ENCODE measurements at regions not wholly inside any gene's neighbourhood (a gene's known extent, or its start where the extent isn't known, plus 50 kb on each side); places are given as distances from the start of the nearest gene placed in this dataset.
"Not testable (repeated sequence)": the region's sequence is repeated elsewhere in the genome, so short reads cannot be mapped to it uniquely, and the experiment has no call there.

- H3K4me3 Mint-ChIP-seq: no peak overlapping the region
- no peak for DNase-seq
- H3K9me3 Mint-ChIP-seq: no peaks in the 10 kb centered on the region
- peaks cover 6% of the 10 kb centered on the region for H3K36me3 Mint-ChIP-seq (ENCODE audit: low read depth)
- TF ChIP-seq, protein P1, sequence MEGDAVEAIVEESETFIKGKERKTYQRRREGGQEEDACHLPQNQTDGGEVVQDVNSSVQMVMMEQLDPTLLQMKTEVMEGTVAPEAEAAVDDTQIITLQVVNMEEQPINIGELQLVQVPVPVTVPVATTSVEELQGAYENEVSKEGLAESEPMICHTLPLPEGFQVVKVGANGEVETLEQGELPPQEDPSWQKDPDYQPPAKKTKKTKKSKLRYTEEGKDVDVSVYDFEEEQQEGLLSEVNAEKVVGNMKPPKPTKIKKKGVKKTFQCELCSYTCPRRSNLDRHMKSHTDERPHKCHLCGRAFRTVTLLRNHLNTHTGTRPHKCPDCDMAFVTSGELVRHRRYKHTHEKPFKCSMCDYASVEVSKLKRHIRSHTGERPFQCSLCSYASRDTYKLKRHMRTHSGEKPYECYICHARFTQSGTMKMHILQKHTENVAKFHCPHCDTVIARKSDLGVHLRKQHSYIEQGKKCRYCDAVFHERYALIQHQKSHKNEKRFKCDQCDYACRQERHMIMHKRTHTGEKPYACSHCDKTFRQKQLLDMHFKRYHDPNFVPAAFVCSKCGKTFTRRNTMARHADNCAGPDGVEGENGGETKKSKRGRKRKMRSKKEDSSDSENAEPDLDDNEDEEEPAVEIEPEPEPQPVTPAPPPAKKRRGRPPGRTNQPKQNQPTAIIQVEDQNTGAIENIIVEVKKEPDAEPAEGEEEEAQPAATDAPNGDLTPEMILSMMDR (IDR thresholded peaks at IDR 0.05): no peak
- no peaks in the 10 kb centered on the region; the same call in 1 of the 2 replicates for H3K27me3 Mint-ChIP-seq (ENCODE audit: insufficient read depth)
- H3K27ac Mint-ChIP-seq: no peak overlapping the region
- H3K4me1 Mint-ChIP-seq (ENCODE audit: low read depth): peaks cover 26% of the 10 kb centered on the region
These were observed 94.1 kb upstream of the KLF6 start for GRCh38 chr10:3879073-3879472.

- TF ChIP-seq, protein P1 (IDR thresholded peaks at IDR 0.05): no peak
- H3K27me3 Mint-ChIP-seq (ENCODE audit: insufficient read depth): no peaks in the 10 kb centered on the region; the same call in 1 of the 2 replicates
- H3K4me1 Mint-ChIP-seq (ENCODE audit: low read depth): peaks cover 22% of the 10 kb centered on the region
- H3K36me3 Mint-ChIP-seq (ENCODE audit: low read depth): peaks cover 6% of the 10 kb centered on the region
- no peaks in the 10 kb centered on the region for H3K9me3 Mint-ChIP-seq
- H3K27ac Mint-ChIP-seq: no peak overlapping the region
- H3K4me3 Mint-ChIP-seq: no peak overlapping the region
- DNase-seq: no peak
These were observed 92.4 kb upstream of the KLF6 start for GRCh38 chr10:3877211-3878000.

DNA sequence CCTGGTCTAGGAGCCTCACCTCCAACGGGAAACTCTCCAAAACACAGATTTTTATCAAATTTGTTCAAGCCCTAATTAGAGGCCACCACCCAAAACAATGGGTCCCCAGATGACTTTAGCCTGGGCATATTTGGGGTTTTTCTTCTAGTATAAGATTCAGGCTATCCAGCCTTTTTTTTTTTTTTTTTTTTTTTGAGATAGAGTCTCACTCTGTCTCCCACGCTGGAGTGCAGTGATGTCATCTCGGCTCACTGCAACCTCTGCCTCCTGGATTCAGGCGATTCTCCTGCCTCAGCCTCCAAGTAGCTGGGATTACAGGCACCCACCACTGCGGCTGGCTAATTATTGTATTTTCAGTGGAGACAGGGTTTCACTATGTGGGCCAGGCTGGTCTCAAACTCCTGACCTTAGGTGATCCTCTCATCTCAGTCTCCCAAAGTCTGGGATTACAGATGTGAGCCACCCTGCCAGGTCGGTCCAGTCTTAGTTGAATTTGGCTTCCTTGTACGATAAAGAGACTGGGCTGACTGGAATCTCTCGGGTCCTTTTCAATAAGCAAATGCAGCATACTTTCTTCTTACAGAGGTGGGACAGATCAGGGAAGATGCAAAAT lies 91.4 kb upstream of the KLF6 start:
- no peak overlapping the region for H3K27ac Mint-ChIP-seq

GRCh38 chr10:3875842-3876235 lies 90.8 kb upstream of the KLF6 start:
- H3K4me1 Mint-ChIP-seq (ENCODE audit: low read depth): peaks cover 16% of the 10 kb centered on the region
- H3K27me3 Mint-ChIP-seq (ENCODE audit: insufficient read depth): no peaks in the 10 kb centered on the region; the same call in 1 of the 2 replicates
- no peaks in the 10 kb centered on the region for H3K36me3 Mint-ChIP-seq (ENCODE audit: low read depth)
- DNase-seq: no peak
- TF ChIP-seq, protein P1 (IDR thresholded peaks at IDR 0.05): no peak
- H3K9me3 Mint-ChIP-seq: no peaks in the 10 kb centered on the region
- H3K4me3 Mint-ChIP-seq: no peak overlapping the region
- H3K27ac Mint-ChIP-seq: no peak overlapping the region

More for the DNA sequence above, 91.4 kb upstream of the KLF6 start:
- Mint-ChIP-seq H3K9me3 (no peaks in the 10 kb centered on the region), H3K27me3 (ENCODE audit: insufficient read depth) (no peaks in the 10 kb centered on the region; the same call in 1 of the 2 replicates), H3K36me3 (ENCODE audit: low read depth) (no peaks in the 10 kb centered on the region), H3K4me1 (ENCODE audit: low read depth) (peaks cover 16% of the 10 kb centered on the region), H3K4me3 (no peak overlapping the region)
- DNase-seq: no peak
- TF ChIP-seq, protein P1 (IDR thresholded peaks at IDR 0.05): no peak

DNA sequence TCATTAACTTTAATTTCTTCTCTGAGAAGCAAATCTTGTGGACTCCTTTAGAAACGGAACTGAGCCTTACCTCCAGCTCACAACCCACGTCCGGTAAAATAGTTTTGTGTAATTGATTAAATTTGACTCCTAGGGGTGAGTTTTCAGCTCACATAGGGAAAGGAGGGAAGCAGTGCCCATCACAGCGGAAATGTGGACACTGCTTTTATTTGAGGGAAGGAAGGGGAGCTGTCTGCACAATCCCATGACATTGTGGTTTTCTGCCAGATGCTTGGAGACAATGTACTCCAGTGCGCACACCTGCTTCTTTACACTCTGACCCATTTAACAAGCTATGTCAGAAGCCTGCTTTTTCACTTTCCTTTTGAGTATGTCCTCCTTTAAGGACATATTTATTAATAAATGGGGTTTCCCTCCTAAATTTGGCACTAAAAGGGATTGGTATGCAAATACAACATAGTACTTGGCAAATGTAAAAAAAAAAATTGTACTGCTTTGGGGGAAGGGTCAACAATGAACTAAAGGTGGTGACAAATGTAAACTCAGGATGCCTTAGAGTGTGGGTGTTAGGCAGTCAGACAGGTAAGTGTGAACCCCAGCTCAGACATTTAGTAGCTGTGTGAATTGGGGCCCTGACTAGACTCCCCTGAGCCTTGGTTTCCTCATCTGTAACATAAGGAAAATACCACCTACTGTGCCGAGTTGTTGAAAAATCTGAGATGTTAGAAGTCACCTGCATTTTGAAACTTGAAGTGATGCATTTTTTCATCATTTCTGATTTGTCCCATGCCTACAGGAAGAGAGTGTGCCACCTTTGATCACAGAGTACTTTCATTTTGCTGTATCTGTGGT lies 90.2 kb upstream of the KLF6 start:
- Mint-ChIP-seq H3K36me3 (ENCODE audit: low read depth) (no peaks in the 10 kb centered on the region), H3K4me3 (no peak overlapping the region), H3K27ac (no peak overlapping the region), H3K9me3 (no peaks in the 10 kb centered on the region), H3K27me3 (ENCODE audit: insufficient read depth) (no peaks in the 10 kb centered on the region; the same call in 1 of the 2 replicates), H3K4me1 (ENCODE audit: low read depth) (peaks cover 16% of the 10 kb centered on the region)
- TF ChIP-seq, protein P1 (IDR thresholded peaks at IDR 0.05): no peak
- DNase-seq: no peak

DNA sequence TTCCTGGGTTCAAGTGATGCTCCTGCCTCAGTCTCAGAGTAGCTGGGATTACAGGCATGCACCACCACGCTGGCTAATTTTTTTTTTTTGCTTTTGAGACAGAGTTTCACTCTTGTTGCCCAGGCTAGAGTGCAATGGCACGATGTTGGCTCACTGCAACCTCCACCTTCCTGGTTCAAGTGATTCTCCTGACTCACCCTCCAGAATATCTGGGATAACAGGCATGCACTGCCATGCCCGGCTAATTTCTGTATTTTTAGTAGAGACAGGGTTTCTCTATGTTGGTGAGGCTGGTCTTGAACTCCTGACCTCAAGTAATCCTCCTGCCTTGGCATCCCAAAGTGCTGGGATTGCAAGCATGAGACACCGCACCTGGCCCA lies 89.6 kb upstream of the KLF6 start:
- not testable (repeated sequence) for H3K36me3 Mint-ChIP-seq (ENCODE audit: low read depth); H3K27me3 Mint-ChIP-seq (ENCODE audit: insufficient read depth); H3K27ac Mint-ChIP-seq; H3K9me3 Mint-ChIP-seq; DNase-seq; H3K4me3 Mint-ChIP-seq
- H3K4me1 Mint-ChIP-seq (ENCODE audit: low read depth): peaks cover 16% of the 10 kb centered on the region

Measured in HFFc6 (cell line).